Femur (tissue), 1 donor: ENCODE measurements at regions not wholly inside any gene's neighbourhood (a gene's known extent, or its start where the extent isn't known, plus 50 kb on each side); places are given as distances from the start of the nearest gene placed in this dataset.

Experiments
- DNase-seq: peaks from one replicate; pipeline ENCODE4 v3.0.0-alpha.2; 2017

GRCh38 chr11:130616573-130616972 lies 168.1 kb downstream of the ADAMTS15 start:
- DNase-seq = no peak

- DNase-seq = no peak
Measured at GRCh38 chr11:130617001-130617400, 168.6 kb downstream of the ADAMTS15 start.

GRCh38 chr11:130620548-130620947 lies 172.1 kb downstream of the ADAMTS15 start:
- DNase-seq = no peak

- DNase-seq = no peak
Measured at GRCh38 chr11:130622141-130622542, 173.7 kb downstream of the ADAMTS15 start.

- DNase-seq = no peak
Measured at GRCh38 chr11:130623670-130624668, 175.5 kb downstream of the ADAMTS15 start.

- no peak for DNase-seq
Measured at GRCh38 chr11:130624971-130625544, 176.6 kb downstream of the ADAMTS15 start.

GRCh38 chr11:130625578-130626306 lies 177.3 kb downstream of the ADAMTS15 start:
- DNase-seq = peak; percentile 38

GRCh38 chr11:130629039-130629438 lies 180.6 kb downstream of the ADAMTS15 start:
- DNase-seq = no peak

- DNase-seq = no peak
Measured at GRCh38 chr11:130631119-130631518, 182.7 kb downstream of the ADAMTS15 start.

- no peak for DNase-seq
Measured at GRCh38 chr11:130633466-130633865, 185.0 kb downstream of the ADAMTS15 start.

GRCh38 chr11:130634186-130634585 lies 185.7 kb downstream of the ADAMTS15 start:
- no peak for DNase-seq

- DNase-seq = peak; percentile 47
Measured at GRCh38 chr11:130634961-130635473, 186.6 kb downstream of the ADAMTS15 start.

GRCh38 chr11:130635937-130636630 lies 187.6 kb downstream of the ADAMTS15 start:
- no peak for DNase-seq

- DNase-seq = no peak
Measured at GRCh38 chr11:130636722-130637464, 188.4 kb downstream of the ADAMTS15 start.

- DNase-seq = no peak
Measured at GRCh38 chr11:130637566-130637965, 189.1 kb downstream of the ADAMTS15 start.

GRCh38 chr11:130638033-130638432 lies 189.6 kb downstream of the ADAMTS15 start:
- DNase-seq = no peak

- DNase-seq = no peak
Measured at GRCh38 chr11:130638624-130639023, 190.2 kb downstream of the ADAMTS15 start.

- no peak for DNase-seq
Measured at GRCh38 chr11:130639369-130639768, 190.9 kb downstream of the ADAMTS15 start.

- no peak for DNase-seq
Measured at GRCh38 chr11:130640526-130640925, 192.1 kb downstream of the ADAMTS15 start.

GRCh38 chr11:130641876-130642275 lies 193.4 kb downstream of the ADAMTS15 start:
- DNase-seq = no peak

- DNase-seq = no peak
Measured at GRCh38 chr11:130642994-130643393, 194.5 kb downstream of the ADAMTS15 start.

GRCh38 chr11:130644187-130644586 lies 195.7 kb downstream of the ADAMTS15 start:
- DNase-seq = no peak
